GM21381 (cell line): ENCODE measurements at regions not wholly inside any gene's neighbourhood (a gene's known extent, or its start where the extent isn't known, plus 50 kb on each side); places are given as distances from the start of the nearest gene placed in this dataset.
"Not testable (repeated sequence)": the region's sequence is repeated elsewhere in the genome, so short reads cannot be mapped to it uniquely, and the experiment has no call there.

Source experiments
- ATAC-seq: cut with Tn5 transposase; IDR thresholded peaks from one replicate; pipeline ENCODE4 v1.9.1; 2021; ENCODE audit warnings: mild to moderate bottlenecking, moderate library complexity; ENCODE audit not compliant: unreplicated experiment

DNA sequence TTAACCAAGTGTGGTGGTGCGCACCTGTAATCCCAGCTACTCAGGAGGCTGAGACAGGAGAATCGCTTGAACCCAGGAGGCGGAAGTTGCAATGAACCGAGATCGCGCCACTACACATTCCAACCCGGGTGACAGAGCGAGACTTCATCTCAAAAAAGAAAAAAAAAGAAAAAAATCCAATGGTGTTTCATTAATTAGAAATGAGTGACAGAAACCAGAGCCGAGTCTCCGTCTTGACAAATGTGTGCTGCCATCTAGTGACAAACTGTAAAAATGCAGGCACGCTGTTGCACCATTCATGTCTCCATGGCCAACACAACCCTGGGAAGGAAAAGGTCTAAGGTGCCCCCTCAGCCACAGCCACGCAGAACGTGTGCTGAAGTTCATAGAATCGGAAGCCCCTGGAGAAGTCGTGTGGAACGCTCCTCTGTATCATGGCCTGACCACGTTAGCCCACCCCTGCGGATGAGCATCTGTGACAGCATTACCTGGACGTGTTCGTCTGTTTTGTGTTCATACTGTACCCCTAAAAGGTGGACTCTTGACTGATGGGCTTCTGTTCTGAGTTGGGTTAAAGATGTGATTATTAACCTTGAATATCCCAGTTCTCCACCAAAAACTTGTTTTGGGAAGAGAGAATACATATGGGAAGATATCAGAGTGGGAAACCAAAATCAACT lies 94.9 kb downstream of the LYZL2 start:
- peak; percentile 38 for ATAC-seq

- no peak for ATAC-seq
Measured at GRCh38 chr10:30531751-30532530, 97.6 kb downstream of the LYZL2 start.

- ATAC-seq: peak; percentile 66
Measured at GRCh38 chr10:30529373-30529998, 95.5 kb downstream of the MAP3K8 start.

GRCh38 chr10:30528429-30528786 lies 94.4 kb downstream of the MAP3K8 start:
- no peak for ATAC-seq

GRCh38 chr10:30527623-30528428 lies 93.8 kb downstream of the MAP3K8 start:
- no peak for ATAC-seq

GRCh38 chr10:30522661-30523078 lies 88.7 kb downstream of the MAP3K8 start:
- not testable (repeated sequence) for ATAC-seq

GRCh38 chr10:30518907-30519306 lies 84.9 kb downstream of the MAP3K8 start:
- no peak for ATAC-seq
